Activated CD8-positive, alpha-beta memory T cell treated with anti-CD3 and anti-CD28 coated beads, Interleukin-2, amount 10 ng/mL, durations not matched to agents 7 days and 5 days (primary cell): ENCODE measurements at regions not wholly inside any gene's neighbourhood (a gene's known extent, or its start where the extent isn't known, plus 50 kb on each side); places are given as distances from the start of the nearest gene placed in this dataset.

Experiments used
- ATAC-seq: fragments of 150-1000 bp; cut with Tn5 transposase; one replicate; pipeline ENCODE4 v1.10.0; 2021; ENCODE audit warnings: moderate library complexity
- CTCF ChIA-PET: fragments of 350-600 bp; sonication (Branson Sonifier 250); formaldehyde crosslinking; loops from one replicate; lab custom pipeline; 2021; ENCODE audit warnings: antibody characterized with exemption; lab: Charles Lee
- DNase-seq: peaks from one replicate; pipeline ENCODE4 v3.0.0-alpha.2; 2020
- H3K27ac Mint-ChIP-seq: one replicate; pipeline ENCODE4 v1.8.0; 2021; ENCODE audit warnings: mild to moderate bottlenecking, mixed read lengths
- H3K27me3 Mint-ChIP-seq: one replicate; pipeline ENCODE4 v1.8.0; 2021; ENCODE audit warnings: mixed read lengths
- H3K36me3 Mint-ChIP-seq: one replicate; pipeline ENCODE4 v1.8.0; 2021; ENCODE audit warnings: mild to moderate bottlenecking, mixed read lengths
- H3K4me1 Mint-ChIP-seq: one replicate; pipeline ENCODE4 v1.8.0; 2021; ENCODE audit warnings: mixed read lengths
- H3K4me3 Mint-ChIP-seq: one replicate; pipeline ENCODE4 v1.8.0; 2021; ENCODE audit warnings: mild to moderate bottlenecking, moderate library complexity, mixed read lengths
- H3K9me3 Mint-ChIP-seq: one replicate; pipeline ENCODE4 v1.8.0; 2022; ENCODE audit warnings: low read depth, mixed read lengths

GRCh38 chr5:121748686-121749085, 103.0 kb upstream of the FTMT start:
- DNase-seq (no peak), ATAC-seq (no peak)
- Mint-ChIP-seq H3K27me3 (no peaks in the 10 kb centered on the region), H3K4me3 (no peak overlapping the region), H3K4me1 (no peaks in the 10 kb centered on the region), H3K9me3 (peaks cover 2% of the 10 kb centered on the region), H3K27ac (no peak overlapping the region), H3K36me3 (no peaks in the 10 kb centered on the region)
- CTCF ChIA-PET, result interaction anchor here (1.0 kb wide), 1 partner anchor 9 kb away, joined by 4 read pairs; no protein-coding TSS in a partner anchor

- Mint-ChIP-seq H3K4me3 (no peak overlapping the region), H3K36me3 (no peaks in the 10 kb centered on the region), H3K27ac (no peak overlapping the region), H3K9me3 (no peaks in the 10 kb centered on the region), H3K27me3 (no peaks in the 10 kb centered on the region), H3K4me1 (no peaks in the 10 kb centered on the region)
- DNase-seq (no peak), ATAC-seq (no peak)
- CTCF ChIA-PET, result no interaction called here
Measured at GRCh38 chr5:121752149-121752548, 99.5 kb upstream of the FTMT start.

GRCh38 chr5:121755266-121755665, 96.4 kb upstream of the FTMT start:
- Mint-ChIP-seq H3K27me3 (no peaks in the 10 kb centered on the region), H3K4me1 (no peaks in the 10 kb centered on the region), H3K27ac (no peak overlapping the region), H3K36me3 (no peaks in the 10 kb centered on the region), H3K9me3 (no peaks in the 10 kb centered on the region), H3K4me3 (no peak overlapping the region)
- ATAC-seq, result no peak
- DNase-seq, result no peak
- CTCF ChIA-PET, result no interaction called here

GRCh38 chr5:121757753-121758152, 93.9 kb upstream of the FTMT start:
- Mint-ChIP-seq H3K27me3 (no peaks in the 10 kb centered on the region), H3K4me3 (no peak overlapping the region), H3K9me3 (no peaks in the 10 kb centered on the region), H3K36me3 (no peaks in the 10 kb centered on the region), H3K4me1 (no peaks in the 10 kb centered on the region), H3K27ac (no peak overlapping the region)
- CTCF ChIA-PET, result interaction anchor here (1.5 kb wide), 1 partner anchor 9 kb away, joined by 4 read pairs; no protein-coding TSS in a partner anchor
- ATAC-seq (no peak), DNase-seq (no peak)

GRCh38 chr5:121758615-121759014, 93.1 kb upstream of the FTMT start:
- no peaks in the 10 kb centered on the region for H3K36me3 Mint-ChIP-seq
- ATAC-seq, result no peak
- CTCF ChIA-PET, result interaction anchor here (1.5 kb wide), 1 partner anchor 10 kb away, joined by 4 read pairs; no protein-coding TSS in a partner anchor
- no peaks in the 10 kb centered on the region for H3K4me1 Mint-ChIP-seq
- no peak for DNase-seq
- no peaks in the 10 kb centered on the region for H3K9me3 Mint-ChIP-seq
- H3K27me3 Mint-ChIP-seq, result no peaks in the 10 kb centered on the region
- no peak overlapping the region for H3K27ac Mint-ChIP-seq
- H3K4me3 Mint-ChIP-seq, result no peak overlapping the region

GRCh38 chr5:121762426-121762825, 89.3 kb upstream of the FTMT start:
- Mint-ChIP-seq H3K27me3 (no peaks in the 10 kb centered on the region), H3K36me3 (no peaks in the 10 kb centered on the region), H3K27ac (no peak overlapping the region), H3K9me3 (no peaks in the 10 kb centered on the region), H3K4me3 (no peak overlapping the region), H3K4me1 (no peaks in the 10 kb centered on the region)
- ATAC-seq (no peak), DNase-seq (no peak)
- CTCF ChIA-PET, result no interaction called here

- no peaks in the 10 kb centered on the region for H3K27me3 Mint-ChIP-seq
- no peak overlapping the region for H3K4me3 Mint-ChIP-seq
- no peaks in the 10 kb centered on the region for H3K9me3 Mint-ChIP-seq
- H3K27ac Mint-ChIP-seq, result no peak overlapping the region
- H3K36me3 Mint-ChIP-seq, result no peaks in the 10 kb centered on the region
- ATAC-seq, result no peak
- DNase-seq, result no peak
- H3K4me1 Mint-ChIP-seq, result no peaks in the 10 kb centered on the region
- CTCF ChIA-PET, result no interaction called here
Measured at GRCh38 chr5:121763665-121764064, 88.0 kb upstream of the FTMT start.

- DNase-seq (no peak), ATAC-seq (no peak)
- CTCF ChIA-PET, result no interaction called here
- Mint-ChIP-seq H3K27ac (no peak overlapping the region), H3K4me1 (no peaks in the 10 kb centered on the region), H3K27me3 (no peaks in the 10 kb centered on the region), H3K4me3 (no peak overlapping the region), H3K9me3 (no peaks in the 10 kb centered on the region), H3K36me3 (no peaks in the 10 kb centered on the region)
Measured at GRCh38 chr5:121780406-121780805, 71.3 kb upstream of the FTMT start.

GRCh38 chr5:121783700-121784099, 68.0 kb upstream of the FTMT start:
- H3K4me1 Mint-ChIP-seq, result no peaks in the 10 kb centered on the region
- H3K27me3 Mint-ChIP-seq, result no peaks in the 10 kb centered on the region
- no peak for ATAC-seq
- no peaks in the 10 kb centered on the region for H3K36me3 Mint-ChIP-seq
- H3K4me3 Mint-ChIP-seq, result no peak overlapping the region
- H3K27ac Mint-ChIP-seq, result no peak overlapping the region
- CTCF ChIA-PET, result no interaction called here
- no peak for DNase-seq
- no peaks in the 10 kb centered on the region for H3K9me3 Mint-ChIP-seq

GRCh38 chr5:121793791-121794190, 57.9 kb upstream of the FTMT start:
- Mint-ChIP-seq H3K9me3 (peaks cover 2% of the 10 kb centered on the region), H3K27ac (no peak overlapping the region), H3K27me3 (no peaks in the 10 kb centered on the region), H3K36me3 (no peaks in the 10 kb centered on the region), H3K4me1 (no peaks in the 10 kb centered on the region), H3K4me3 (no peak overlapping the region)
- CTCF ChIA-PET, result no interaction called here
- ATAC-seq, result no peak
- no peak for DNase-seq

- no peaks in the 10 kb centered on the region for H3K4me1 Mint-ChIP-seq
- CTCF ChIA-PET, result no interaction called here
- no peak for DNase-seq
- H3K27me3 Mint-ChIP-seq, result no peaks in the 10 kb centered on the region
- H3K4me3 Mint-ChIP-seq, result no peak overlapping the region
- no peaks in the 10 kb centered on the region for H3K36me3 Mint-ChIP-seq
- no peak for ATAC-seq
- H3K27ac Mint-ChIP-seq, result no peak overlapping the region
- H3K9me3 Mint-ChIP-seq, result peaks cover 2% of the 10 kb centered on the region
Measured at GRCh38 chr5:121795511-121795910, 56.2 kb upstream of the FTMT start.

GRCh38 chr5:121797681-121798518, 53.8 kb upstream of the FTMT start:
- CTCF ChIA-PET, result no interaction called here

More at GRCh38 chr5:121797681-121798518, 53.8 kb upstream of the FTMT start:
- DNase-seq, result no peak
- Mint-ChIP-seq H3K36me3 (no peaks in the 10 kb centered on the region), H3K4me1 (no peaks in the 10 kb centered on the region), H3K27me3 (no peaks in the 10 kb centered on the region), H3K27ac (no peak overlapping the region), H3K4me3 (no peak overlapping the region), H3K9me3 (peaks cover 2% of the 10 kb centered on the region)
- ATAC-seq, result no peak
